H1 (cell line): ENCODE measurements at regions not wholly inside any gene's neighbourhood (a gene's known extent, or its start where the extent isn't known, plus 50 kb on each side); places are given as distances from the start of the nearest gene placed in this dataset.

ENCODE experiments used
- CTCF ChIA-PET: fragments of 300-600 bp; sonication (Branson Sonifier 250); formaldehyde crosslinking; loops from one replicate; lab custom pipeline; 2021; ENCODE audit not compliant: partially characterized antibody; lab: Charles Lee
- POLR2A ChIA-PET: fragments of 300-600 bp; sonication (Branson Sonifier 250); formaldehyde crosslinking; loops from one replicate; lab custom pipeline; 2021; ENCODE audit warnings: inconsistent platforms; ENCODE audit not compliant: partially characterized antibody; lab: Charles Lee
- DNase-seq, 2 experiments: peaks; one replicate each; pipeline versions ENCODE4 v3.0.0 to v3.0.0-alpha.2; 2010 to 2022; ENCODE audit warnings: low spot score in 2 of 2, low read depth in 1 of 2, mixed read lengths in 1 of 2
- FAIRE-seq: peaks from 2 replicates; lab custom pipeline; 2011; peaks lifted over from hg19 to GRCh38; lab: Jason Lieb, UNC
- H2AFZ ChIP-seq: 2 replicates; pipeline ENCODE4 v1.8.1; 2012; ENCODE audit warnings: low read length, inconsistent platforms
- H2AK5ac ChIP-seq: 2 replicates; pipeline ENCODE4 v1.6.1; 2013; ENCODE audit warnings: low read depth, low read length
- H2BK120ac ChIP-seq: replicated peaks from 2 replicates; pipeline ENCODE3; 2013; ENCODE audit warnings: low read depth, low read length, inconsistent platforms
- H2BK12ac ChIP-seq: 2 replicates; pipeline ENCODE4 v1.6.1; 2013; ENCODE audit warnings: low read depth, low read length
- H2BK15ac ChIP-seq: 2 replicates; pipeline ENCODE4 v1.6.1; 2013; ENCODE audit warnings: low read length
- H2BK20ac ChIP-seq: 2 replicates; pipeline ENCODE4 v1.6.1; 2013; ENCODE audit warnings: low read length
- H2BK5ac ChIP-seq: 2 replicates; pipeline ENCODE4 v1.6.1; 2013; ENCODE audit warnings: low read depth, low read length
- H3K14ac ChIP-seq: 2 replicates; pipeline ENCODE4 v1.6.1; 2013; ENCODE audit warnings: inconsistent platforms; ENCODE audit not compliant: insufficient read length
- H3K18ac ChIP-seq: 2 replicates; pipeline ENCODE4 v1.6.1; 2013; ENCODE audit warnings: low read length; ENCODE audit errors: extremely low read depth
- H3K23ac ChIP-seq: 2 replicates; pipeline ENCODE4 v1.6.1; 2013; ENCODE audit warnings: inconsistent platforms; ENCODE audit not compliant: insufficient read length
- H3K23me2 ChIP-seq: 2 replicates; pipeline ENCODE4 v1.6.1; 2013; ENCODE audit warnings: low read depth, low read length
- H3K27ac ChIP-seq: 2 replicates; pipeline ENCODE4 v1.6.1; 2011; ENCODE audit warnings: low read depth, low read length, inconsistent platforms
- H3K27me3 ChIP-seq, 4 experiments: replicated peaks in 1 of 4; 1 replicate in 1 of 4; 2 replicates in 3 of 4; pipeline versions ENCODE4 v1.6.1 to v1.8.1; 2011 to 2013; ENCODE audit warnings: low read length in 3 of 4, mild to moderate bottlenecking in 3 of 4, inconsistent platforms in 2 of 4, mixed read lengths in 2 of 4, moderate library complexity in 1 of 4; ENCODE audit not compliant: control insufficient read depth in 3 of 4, insufficient read depth in 3 of 4; ENCODE audit errors: extremely low read depth in 1 of 4
- H3K36me3 ChIP-seq, 4 experiments: 2 replicates each; pipeline versions ENCODE4 v1.6.1 to v1.8.1; 2011 to 2013; ENCODE audit warnings: mild to moderate bottlenecking in 4 of 4, low read length in 3 of 4, moderate library complexity in 2 of 4, control low read depth in 1 of 4, inconsistent platforms in 1 of 4; ENCODE audit not compliant: insufficient read depth in 4 of 4, control insufficient read depth in 2 of 4
- H3K4ac ChIP-seq: replicated peaks from 2 replicates; pipeline ENCODE3; 2013; ENCODE audit warnings: low read length, low read depth, mixed read lengths, inconsistent platforms; ENCODE audit not compliant: insufficient read length
- H3K4me1 ChIP-seq, 4 experiments: replicated peaks in 1 of 4; 1 replicate in 1 of 4; 2 replicates in 3 of 4; pipeline versions ENCODE4 v1.6.1 to v1.8.1; 2011 to 2013; ENCODE audit warnings: low read length in 3 of 4, inconsistent platforms in 2 of 4, mixed read lengths in 1 of 4; ENCODE audit not compliant: insufficient read depth in 4 of 4, control insufficient read depth in 3 of 4
- H3K4me2 ChIP-seq, 2 experiments: 2 replicates each; pipeline versions ENCODE4 v1.6.1 to v1.8.1; 2011 to 2013; ENCODE audit warnings: low read depth in 2 of 2, low read length in 2 of 2, control low read depth in 1 of 2, inconsistent platforms in 1 of 2, mild to moderate bottlenecking in 1 of 2; ENCODE audit not compliant: insufficient read depth in 1 of 2
- H3K4me3 ChIP-seq, 4 experiments: fragments of 200-600, 300-600 bp in 1 of 4; sonication (generic), shearing (Covaris generic), sonication (Bioruptor Twin) in 1 of 4; 2 replicates each; pipeline versions ENCODE4 v1.5.1 to v1.8.1; 2011 to 2016; ENCODE audit warnings: low read length in 4 of 4, low read depth in 3 of 4, control low read depth in 2 of 4, inconsistent platforms in 2 of 4, mild to moderate bottlenecking in 2 of 4, mixed read lengths in 1 of 4, moderate library complexity in 1 of 4; ENCODE audit not compliant: insufficient read depth in 2 of 4; ENCODE audit errors: extremely low read depth in 1 of 4
- H3K56ac ChIP-seq: replicated peaks from 2 replicates; pipeline ENCODE3; 2013; ENCODE audit warnings: low read depth, mild to moderate bottlenecking, mixed read lengths, low read length, inconsistent platforms; ENCODE audit not compliant: insufficient read length
- H3K79me1 ChIP-seq: 2 replicates; pipeline ENCODE4 v1.6.1; 2013; ENCODE audit warnings: low read depth, low read length, control low read depth
- H3K79me2 ChIP-seq, 2 experiments: 2 replicates each; pipeline versions ENCODE4 v1.6.1 to v1.8.1; 2012 to 2013; ENCODE audit warnings: low read length in 2 of 2, mild to moderate bottlenecking in 2 of 2, inconsistent platforms in 1 of 2; ENCODE audit not compliant: insufficient read depth in 2 of 2, control insufficient read depth in 1 of 2
- H3K9ac ChIP-seq, 4 experiments: replicated peaks in 1 of 4; 1 replicate in 1 of 4; 2 replicates in 3 of 4; pipeline versions ENCODE4 v1.6.1 to v1.8.1; 2011 to 2013; ENCODE audit warnings: low read depth in 3 of 4, low read length in 3 of 4, control low read depth in 2 of 4, mild to moderate bottlenecking in 2 of 4, moderate library complexity in 2 of 4, inconsistent platforms in 1 of 4; ENCODE audit errors: extremely low read depth in 1 of 4
- H3K9me3 ChIP-seq, 2 experiments: 2 replicates each; pipeline versions ENCODE4 v1.6.1 to v1.8.1; 2012 to 2013; ENCODE audit warnings: mild to moderate bottlenecking in 2 of 2, moderate library complexity in 2 of 2, control low read depth in 1 of 2, inconsistent platforms in 1 of 2, low read depth in 1 of 2, low read length in 1 of 2, mixed read lengths in 1 of 2; ENCODE audit not compliant: insufficient read depth in 2 of 2
- H4K20me1 ChIP-seq, 2 experiments: replicated peaks in 1 of 2; 2 replicates each; pipeline versions ENCODE3 to v1.8.1; 2011 to 2013; ENCODE audit warnings: inconsistent platforms in 2 of 2, low read length in 2 of 2, mild to moderate bottlenecking in 1 of 2; ENCODE audit not compliant: insufficient read depth in 2 of 2, control insufficient read depth in 1 of 2
- H4K5ac ChIP-seq: 2 replicates; pipeline ENCODE4 v1.6.1; 2013; ENCODE audit warnings: low read length, low read depth, mixed read lengths, inconsistent platforms; ENCODE audit not compliant: insufficient read length
- H4K8ac ChIP-seq: 2 replicates; pipeline ENCODE4 v1.8.0; 2013; ENCODE audit warnings: mild to moderate bottlenecking, moderate library complexity, low read length, inconsistent platforms; ENCODE audit not compliant: insufficient read depth; ENCODE audit errors: extremely low read depth
- H4K91ac ChIP-seq: replicated peaks from 2 replicates; pipeline ENCODE3; 2013; ENCODE audit warnings: low read length, mixed read lengths, inconsistent platforms; ENCODE audit not compliant: insufficient read length
- CREB1 ChIP-seq: IDR thresholded peaks from 2 replicates; pipeline ENCODE4 v1.6.1; 2012; ENCODE audit warnings: inconsistent platforms
- EZH2 ChIP-seq: fragments of 200-600 bp; sonication (generic); IDR thresholded peaks from 2 replicates; pipeline ENCODE4 v1.7.1; 2012; ENCODE audit warnings: low read depth, mild to moderate bottlenecking, moderate library complexity, low read length, inconsistent platforms; ENCODE audit not compliant: severe bottlenecking
- HDAC2 ChIP-seq, 2 experiments: fragments of 300-600 bp in 1 of 2; sonication (generic) in 1 of 2; IDR thresholded peaks; 2 replicates each; pipeline ENCODE4 v1.6.1; 2011 to 2012; ENCODE audit warnings: low read depth in 2 of 2, low read length in 2 of 2, mild to moderate bottlenecking in 2 of 2, moderate library complexity in 2 of 2, borderline replicate concordance in 1 of 2, inconsistent platforms in 1 of 2
- HDAC6 ChIP-seq: IDR thresholded peaks from one replicate; pipeline ENCODE4 v1.7.1; 2012; ENCODE audit warnings: low read depth, mild to moderate bottlenecking, inconsistent platforms, low read length, moderate library complexity
- PHF8 ChIP-seq: fragments of 200-600 bp; sonication (generic); conservative IDR thresholded peaks from 2 replicates; pipeline ENCODE4 v1.7.1; 2012; ENCODE audit warnings: low read depth, mild to moderate bottlenecking, inconsistent platforms, low read length, moderate library complexity
- POLR2AphosphoS5 ChIP-seq: IDR thresholded peaks from 2 replicates; pipeline ENCODE4 v1.6.1; 2011; ENCODE audit warnings: low read depth, low read length
- RAD21 ChIP-seq, 2 experiments: IDR thresholded peaks in 1 of 2; conservative IDR thresholded peaks in 1 of 2; 2 replicates each; pipeline ENCODE4 v1.6.1; 2011; ENCODE audit warnings: low read depth in 2 of 2, low read length in 2 of 2, improper control_type of control experiment in 1 of 2, inconsistent platforms in 1 of 2, mild to moderate bottlenecking in 1 of 2, moderate library complexity in 1 of 2
- SIX5 ChIP-seq: IDR thresholded peaks from 2 replicates; pipeline ENCODE4 v1.6.1; 2011; ENCODE audit warnings: mild to moderate bottlenecking, low read depth, low read length
- TAF7 ChIP-seq: optimal IDR thresholded peaks from 2 replicates; pipeline ENCODE3; 2011; ENCODE audit warnings: low read depth, mild to moderate bottlenecking, inconsistent platforms, low read length, moderate library complexity, borderline replicate concordance
- TBP ChIP-seq: IDR thresholded peaks from 2 replicates; pipeline ENCODE4 v1.6.1; 2011; ENCODE audit warnings: low read depth, low read length, improper control_type of control experiment
- WGBS, 2 experiments: shearing (Covaris generic) in 1 of 2; methylation state at CpG; one replicate each; pipeline versions ENCODE4 v1.1.6 to v1.1.7; 2013 to 2015; ENCODE audit warnings: low lambda C conversion rate in 2 of 2, mixed read lengths in 2 of 2, inconsistent platforms in 1 of 2, low coverage in 1 of 2, missing lambda C conversion rate in 1 of 2; ENCODE audit not compliant: insufficient replicate concordance in 2 of 2, insufficient coverage in 1 of 2, insufficient read length in 1 of 2; ENCODE audit errors: extremely low coverage in 1 of 2, missing lambda C conversion rate in 1 of 2; 5-methylcytosine and 5-hydroxymethylcytosine counted together
- TF ChIP-seq, protein P1 (sequence below): IDR thresholded peaks from 2 replicates; pipeline ENCODE4 v1.6.1; 2012; ENCODE audit warnings: inconsistent platforms
- TF ChIP-seq, protein P2 (sequence below): IDR thresholded peaks from 2 replicates; pipeline ENCODE4 v1.6.1; 2011; ENCODE audit warnings: low read length, improper control_type of control experiment

DNA sequence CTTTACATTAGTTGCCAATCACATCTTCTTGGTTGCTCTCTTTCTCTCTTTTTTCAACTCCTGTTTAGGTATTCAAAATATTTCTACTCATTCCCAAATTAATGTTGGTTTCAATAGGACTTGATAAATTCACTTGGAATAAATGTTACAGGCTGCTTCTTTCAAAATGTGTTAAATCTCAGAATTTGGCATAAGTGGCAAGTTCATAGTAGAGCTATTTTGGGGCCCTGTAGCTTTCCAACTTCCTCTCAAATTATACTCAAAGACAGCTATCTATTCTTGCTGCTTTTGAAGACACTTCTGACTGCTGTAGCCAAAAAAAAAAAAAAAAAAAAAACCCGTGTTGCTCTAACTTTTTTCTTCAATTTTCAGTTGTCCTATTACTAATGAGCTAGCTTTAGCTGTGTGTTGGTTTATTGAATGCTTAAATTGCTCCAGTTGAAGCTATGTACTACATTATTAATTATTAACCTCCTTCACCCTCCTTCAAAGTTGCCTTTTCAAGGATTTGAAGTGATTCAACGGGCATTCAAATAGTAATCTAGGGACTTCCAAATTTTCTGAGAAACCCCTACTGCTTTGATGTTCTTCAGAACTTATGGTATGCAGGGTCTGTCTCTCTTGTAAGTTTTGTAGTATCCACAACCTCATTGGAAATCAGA lies 554.6 kb upstream of the FLRT2 start:
- no peak overlapping the region for H3K4me3 ChIP-seq
- no peak overlapping the region for H2AK5ac ChIP-seq
- H2BK12ac ChIP-seq = no peak overlapping the region
- FAIRE-seq = no peak
- WGBS, 2 experiments = 100% methylated on average over 1 of the region's 2 CpGs; no CpG with 5 or more reads in 1 of the 2 experiments
- no peak for TF ChIP-seq HDAC2 (IDR thresholded peaks at IDR 0.05; ENCODE audit: borderline replicate concordance in 1 of 2, low read depth in 2 of 2, low read length in 2 of 2)
- no peak for TF ChIP-seq PHF8
- no peak for TF ChIP-seq HDAC6
- TF ChIP-seq, protein P1, sequence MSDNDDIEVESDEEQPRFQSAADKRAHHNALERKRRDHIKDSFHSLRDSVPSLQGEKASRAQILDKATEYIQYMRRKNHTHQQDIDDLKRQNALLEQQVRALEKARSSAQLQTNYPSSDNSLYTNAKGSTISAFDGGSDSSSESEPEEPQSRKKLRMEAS = no peak
- no peak for TF ChIP-seq POLR2AphosphoS5
- TF ChIP-seq CREB1 = no peak
- TF ChIP-seq RAD21 (IDR thresholded peaks at IDR 0.05 in 1 of 2, conservative IDR thresholded peaks at IDR 0.05 in 1 of 2; ENCODE audit: low read depth in 2 of 2, low read length in 2 of 2) = no peak
- TF ChIP-seq TBP = no peak
- TF ChIP-seq TAF7 = no peak
- TF ChIP-seq SIX5 = no peak
- no peak for TF ChIP-seq EZH2
- TF ChIP-seq, protein P2, sequence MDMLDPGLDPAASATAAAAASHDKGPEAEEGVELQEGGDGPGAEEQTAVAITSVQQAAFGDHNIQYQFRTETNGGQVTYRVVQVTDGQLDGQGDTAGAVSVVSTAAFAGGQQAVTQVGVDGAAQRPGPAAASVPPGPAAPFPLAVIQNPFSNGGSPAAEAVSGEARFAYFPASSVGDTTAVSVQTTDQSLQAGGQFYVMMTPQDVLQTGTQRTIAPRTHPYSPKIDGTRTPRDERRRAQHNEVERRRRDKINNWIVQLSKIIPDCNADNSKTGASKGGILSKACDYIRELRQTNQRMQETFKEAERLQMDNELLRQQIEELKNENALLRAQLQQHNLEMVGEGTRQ = no peak
- no peak overlapping the region for H2BK5ac ChIP-seq
- no peak overlapping the region for H3K27ac ChIP-seq
- H2AFZ ChIP-seq = no peak overlapping the region
- H4K8ac ChIP-seq = no peak overlapping the region
- no peak overlapping the region for H2BK120ac ChIP-seq
- H3K23ac ChIP-seq = no peak overlapping the region
- no peak overlapping the region for H3K56ac ChIP-seq
- H3K14ac ChIP-seq = no peak overlapping the region
- H3K23me2 ChIP-seq = peaks cover 1% of the 10 kb centered on the region; the same call in 1 of the 2 replicates
- H3K79me1 ChIP-seq = no peaks in the 10 kb centered on the region
- ChIA-PET POLR2A (no interaction called here), CTCF (no interaction called here)
- no peaks in the 10 kb centered on the region for H3K4me1 ChIP-seq
- H2BK20ac ChIP-seq = no peak overlapping the region
- H3K4me2 ChIP-seq = no peak overlapping the region
- no peak overlapping the region for H3K9ac ChIP-seq
- no peak overlapping the region for H3K4ac ChIP-seq
- no peaks in the 10 kb centered on the region for H3K36me3 ChIP-seq
- DNase-seq = no peak
- no peaks in the 10 kb centered on the region for H4K20me1 ChIP-seq
- no peak overlapping the region for H3K18ac ChIP-seq
- H3K27me3 ChIP-seq = no peaks in the 10 kb centered on the region
- H4K91ac ChIP-seq = no peak overlapping the region
- H2BK15ac ChIP-seq = no peak overlapping the region
- H3K9me3 ChIP-seq = no peaks in the 10 kb centered on the region
- no peaks in the 10 kb centered on the region for H3K79me2 ChIP-seq
- no peak overlapping the region for H4K5ac ChIP-seq
